GM12878 (cell line): ENCODE measurements at regions not wholly inside any gene's neighbourhood (a gene's known extent, or its start where the extent isn't known, plus 50 kb on each side); places are given as distances from the start of the nearest gene placed in this dataset.

Experiments used
- CEBPB ChIP-seq, 2 experiments: fragments of 150-350 bp in 1 of 2; IDR thresholded peaks; 2 replicates each; pipeline ENCODE4 v1.6.1; 2012 to 2014; ENCODE audit warnings: low read depth in 2 of 2, low read length in 2 of 2, borderline replicate concordance in 1 of 2, inconsistent platforms in 1 of 2
- CEBPZ ChIP-seq: fragments of 150-350 bp; IDR thresholded peaks from 2 replicates; pipeline ENCODE4 v1.6.1; 2016; ENCODE audit warnings: low read depth, low read length
- CHD1 ChIP-seq: IDR thresholded peaks from 2 replicates; pipeline ENCODE4 v1.6.1; 2012; ENCODE audit warnings: low read depth, low read length, improper control_type of control experiment
- CREB1 ChIP-seq: IDR thresholded peaks from 2 replicates; pipeline ENCODE4 v1.6.1; 2012; ENCODE audit warnings: low read depth, mild to moderate bottlenecking, inconsistent platforms
- POLR2AphosphoS5 ChIP-seq: IDR thresholded peaks from 2 replicates; pipeline ENCODE4 v1.6.1; 2011; ENCODE audit warnings: mild to moderate bottlenecking, low read length, inconsistent platforms
- SIN3A ChIP-seq: IDR thresholded peaks from 2 replicates; pipeline ENCODE4 v1.6.1; 2012; ENCODE audit warnings: low read depth, low read length, improper control_type of control experiment
- SKIL ChIP-seq: fragments of 450-650 bp; IDR thresholded peaks from 2 replicates; pipeline ENCODE4 v1.6.1; 2017; ENCODE audit warnings: mild to moderate bottlenecking, low read depth, inconsistent platforms; ENCODE audit not compliant: poor library complexity, severe bottlenecking
- SREBF2 ChIP-seq: IDR thresholded peaks from 2 replicates; pipeline ENCODE4 v1.6.1; 2012; ENCODE audit warnings: mild to moderate bottlenecking, low read length
- TF ChIP-seq, protein P1 (sequence below), 3 experiments: IDR thresholded peaks in 2 of 3; conservative IDR thresholded peaks in 1 of 3; 2 replicates each; pipeline ENCODE4 v1.5.1; 2011; ENCODE audit warnings: low read depth in 3 of 3, low read length in 3 of 3, mild to moderate bottlenecking in 3 of 3, control low read depth in 2 of 3, moderate library complexity in 2 of 3, inconsistent platforms in 1 of 3, mixed read lengths in 1 of 3; ENCODE audit not compliant: control insufficient read depth in 2 of 3, insufficient read depth in 1 of 3; ENCODE audit errors: extremely low read depth in 1 of 3
- TF ChIP-seq, protein P2 (sequence below): IDR thresholded peaks from 2 replicates; pipeline ENCODE4 v1.6.1; 2012; ENCODE audit warnings: improper control_type of control experiment, low read depth, low read length; ENCODE audit not compliant: insufficient replicate concordance

DNA sequence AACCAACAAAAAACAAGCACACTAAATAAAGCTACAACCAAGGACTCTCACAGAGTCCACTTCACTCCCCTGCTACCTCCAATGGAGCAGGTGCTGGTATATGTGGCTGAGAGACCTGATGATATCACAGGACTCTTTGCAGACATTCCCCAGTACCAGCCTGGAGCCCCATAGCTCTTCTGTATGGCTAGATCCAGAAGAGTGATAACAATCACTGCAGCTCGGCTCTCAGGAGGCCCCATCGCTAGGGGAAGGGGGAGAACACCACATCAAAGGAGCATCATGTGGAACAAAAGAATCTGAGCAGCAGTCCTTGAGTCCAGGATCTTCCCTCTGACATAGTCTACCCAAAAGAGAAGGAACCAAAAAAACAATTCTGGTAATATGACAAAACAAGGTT, 237.1 kb upstream of the TLL1 start:
- TF ChIP-seq CEBPZ (no peak), CREB1 (no peak), SREBF2 (no peak), CEBPB (IDR thresholded peaks at IDR 0.05; ENCODE audit: borderline replicate concordance in 1 of 2, low read depth in 2 of 2, low read length in 2 of 2) (no peak), CHD1 (no peak), SKIL (no peak), SIN3A (no peak), POLR2AphosphoS5 (no peak)
- TF ChIP-seq, protein P1, sequence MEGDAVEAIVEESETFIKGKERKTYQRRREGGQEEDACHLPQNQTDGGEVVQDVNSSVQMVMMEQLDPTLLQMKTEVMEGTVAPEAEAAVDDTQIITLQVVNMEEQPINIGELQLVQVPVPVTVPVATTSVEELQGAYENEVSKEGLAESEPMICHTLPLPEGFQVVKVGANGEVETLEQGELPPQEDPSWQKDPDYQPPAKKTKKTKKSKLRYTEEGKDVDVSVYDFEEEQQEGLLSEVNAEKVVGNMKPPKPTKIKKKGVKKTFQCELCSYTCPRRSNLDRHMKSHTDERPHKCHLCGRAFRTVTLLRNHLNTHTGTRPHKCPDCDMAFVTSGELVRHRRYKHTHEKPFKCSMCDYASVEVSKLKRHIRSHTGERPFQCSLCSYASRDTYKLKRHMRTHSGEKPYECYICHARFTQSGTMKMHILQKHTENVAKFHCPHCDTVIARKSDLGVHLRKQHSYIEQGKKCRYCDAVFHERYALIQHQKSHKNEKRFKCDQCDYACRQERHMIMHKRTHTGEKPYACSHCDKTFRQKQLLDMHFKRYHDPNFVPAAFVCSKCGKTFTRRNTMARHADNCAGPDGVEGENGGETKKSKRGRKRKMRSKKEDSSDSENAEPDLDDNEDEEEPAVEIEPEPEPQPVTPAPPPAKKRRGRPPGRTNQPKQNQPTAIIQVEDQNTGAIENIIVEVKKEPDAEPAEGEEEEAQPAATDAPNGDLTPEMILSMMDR (IDR thresholded peaks at IDR 0.05 in 2 of 3, conservative IDR thresholded peaks at IDR 0.05 in 1 of 3; ENCODE audit: control insufficient read depth in 2 of 3, extremely low read depth in 1 of 3, insufficient read depth in 1 of 3, low read depth in 3 of 3, low read length in 3 of 3), result no peak
- TF ChIP-seq, protein P2, sequence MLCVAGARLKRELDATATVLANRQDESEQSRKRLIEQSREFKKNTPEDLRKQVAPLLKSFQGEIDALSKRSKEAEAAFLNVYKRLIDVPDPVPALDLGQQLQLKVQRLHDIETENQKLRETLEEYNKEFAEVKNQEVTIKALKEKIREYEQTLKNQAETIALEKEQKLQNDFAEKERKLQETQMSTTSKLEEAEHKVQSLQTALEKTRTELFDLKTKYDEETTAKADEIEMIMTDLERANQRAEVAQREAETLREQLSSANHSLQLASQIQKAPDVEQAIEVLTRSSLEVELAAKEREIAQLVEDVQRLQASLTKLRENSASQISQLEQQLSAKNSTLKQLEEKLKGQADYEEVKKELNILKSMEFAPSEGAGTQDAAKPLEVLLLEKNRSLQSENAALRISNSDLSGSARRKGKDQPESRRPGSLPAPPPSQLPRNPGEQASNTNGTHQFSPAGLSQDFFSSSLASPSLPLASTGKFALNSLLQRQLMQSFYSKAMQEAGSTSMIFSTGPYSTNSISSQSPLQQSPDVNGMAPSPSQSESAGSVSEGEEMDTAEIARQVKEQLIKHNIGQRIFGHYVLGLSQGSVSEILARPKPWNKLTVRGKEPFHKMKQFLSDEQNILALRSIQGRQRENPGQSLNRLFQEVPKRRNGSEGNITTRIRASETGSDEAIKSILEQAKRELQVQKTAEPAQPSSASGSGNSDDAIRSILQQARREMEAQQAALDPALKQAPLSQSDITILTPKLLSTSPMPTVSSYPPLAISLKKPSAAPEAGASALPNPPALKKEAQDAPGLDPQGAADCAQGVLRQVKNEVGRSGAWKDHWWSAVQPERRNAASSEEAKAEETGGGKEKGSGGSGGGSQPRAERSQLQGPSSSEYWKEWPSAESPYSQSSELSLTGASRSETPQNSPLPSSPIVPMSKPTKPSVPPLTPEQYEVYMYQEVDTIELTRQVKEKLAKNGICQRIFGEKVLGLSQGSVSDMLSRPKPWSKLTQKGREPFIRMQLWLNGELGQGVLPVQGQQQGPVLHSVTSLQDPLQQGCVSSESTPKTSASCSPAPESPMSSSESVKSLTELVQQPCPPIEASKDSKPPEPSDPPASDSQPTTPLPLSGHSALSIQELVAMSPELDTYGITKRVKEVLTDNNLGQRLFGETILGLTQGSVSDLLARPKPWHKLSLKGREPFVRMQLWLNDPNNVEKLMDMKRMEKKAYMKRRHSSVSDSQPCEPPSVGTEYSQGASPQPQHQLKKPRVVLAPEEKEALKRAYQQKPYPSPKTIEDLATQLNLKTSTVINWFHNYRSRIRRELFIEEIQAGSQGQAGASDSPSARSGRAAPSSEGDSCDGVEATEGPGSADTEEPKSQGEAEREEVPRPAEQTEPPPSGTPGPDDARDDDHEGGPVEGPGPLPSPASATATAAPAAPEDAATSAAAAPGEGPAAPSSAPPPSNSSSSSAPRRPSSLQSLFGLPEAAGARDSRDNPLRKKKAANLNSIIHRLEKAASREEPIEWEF, result no peak
